Rectal smooth muscle tissue (tissue), 1 donor: ENCODE measurements at regions not wholly inside any gene's neighbourhood (a gene's known extent, or its start where the extent isn't known, plus 50 kb on each side); places are given as distances from the start of the nearest gene placed in this dataset.

ENCODE experiments used
- H3K27ac ChIP-seq: one replicate; pipeline ENCODE4 v1.7.0; 2013; ENCODE audit warnings: low read depth, low read length, inconsistent platforms
- H3K27me3 ChIP-seq: one replicate; pipeline ENCODE4 v1.7.0; 2013; ENCODE audit warnings: low read length; ENCODE audit not compliant: control insufficient read depth, insufficient read depth
- H3K36me3 ChIP-seq: one replicate; pipeline ENCODE4 v1.7.0; 2013; ENCODE audit warnings: low read length; ENCODE audit not compliant: control insufficient read depth, insufficient read depth
- H3K4me1 ChIP-seq: one replicate; pipeline ENCODE4 v1.7.0; 2013; ENCODE audit warnings: low read length; ENCODE audit not compliant: control insufficient read depth, insufficient read depth
- H3K4me3 ChIP-seq: one replicate; pipeline ENCODE4 v1.7.0; 2013; ENCODE audit warnings: low read length
- H3K9ac ChIP-seq: one replicate; pipeline ENCODE4 v1.7.0; 2013; ENCODE audit warnings: low read length

DNA sequence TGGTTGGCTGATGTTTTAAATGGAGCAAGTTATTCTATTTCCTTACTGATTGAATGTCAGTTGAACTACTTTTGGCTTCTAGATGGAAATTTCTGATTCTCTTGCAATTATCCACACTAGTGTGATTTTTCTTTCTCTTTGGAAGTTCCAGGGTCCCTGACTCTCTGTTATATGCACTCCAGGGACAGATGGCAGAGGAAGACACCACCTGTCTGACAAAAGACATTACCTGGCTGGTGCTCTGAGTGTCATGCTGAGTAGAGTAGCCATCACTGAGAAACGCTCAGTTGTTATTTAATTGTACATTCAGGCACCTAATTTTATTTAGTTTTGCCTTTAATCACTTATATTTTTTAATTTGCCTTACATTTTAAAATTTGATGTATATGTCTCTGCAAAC, 105.4 kb upstream of the TLL1 start:
- no peaks in the 10 kb centered on the region for H3K4me1 ChIP-seq

DNA sequence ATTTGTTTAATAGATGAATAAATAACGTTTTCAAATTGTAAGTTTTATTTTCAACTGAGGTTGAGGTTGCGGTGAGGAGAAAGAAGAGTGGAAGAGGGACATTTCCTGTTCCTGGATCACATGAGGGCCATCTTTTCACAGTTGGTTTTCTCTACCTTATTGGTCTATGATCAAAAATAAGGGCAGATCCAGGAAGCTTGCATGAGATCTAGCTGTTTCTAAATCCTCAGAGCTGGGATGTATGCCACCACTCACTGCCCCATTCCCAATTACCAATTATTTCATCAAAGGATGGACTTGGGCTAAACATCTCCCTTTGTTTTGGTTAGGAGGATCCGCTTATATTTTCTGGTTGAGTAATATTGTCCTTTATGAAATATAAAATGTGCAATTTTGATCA, 104.8 kb upstream of the TLL1 start:
- Histone ChIP-seq H3K36me3 (no peaks in the 10 kb centered on the region), H3K27ac (no peak overlapping the region), H3K27me3 (no peaks in the 10 kb centered on the region), H3K4me1 (no peaks in the 10 kb centered on the region), H3K4me3 (no peak overlapping the region), H3K9ac (no peak overlapping the region)

More for the DNA sequence above, 105.4 kb upstream of the TLL1 start:
- no peak overlapping the region for H3K4me3 ChIP-seq
- H3K36me3 ChIP-seq: no peaks in the 10 kb centered on the region
- H3K9ac ChIP-seq: no peak overlapping the region
- no peaks in the 10 kb centered on the region for H3K27me3 ChIP-seq
- H3K27ac ChIP-seq: no peak overlapping the region

DNA sequence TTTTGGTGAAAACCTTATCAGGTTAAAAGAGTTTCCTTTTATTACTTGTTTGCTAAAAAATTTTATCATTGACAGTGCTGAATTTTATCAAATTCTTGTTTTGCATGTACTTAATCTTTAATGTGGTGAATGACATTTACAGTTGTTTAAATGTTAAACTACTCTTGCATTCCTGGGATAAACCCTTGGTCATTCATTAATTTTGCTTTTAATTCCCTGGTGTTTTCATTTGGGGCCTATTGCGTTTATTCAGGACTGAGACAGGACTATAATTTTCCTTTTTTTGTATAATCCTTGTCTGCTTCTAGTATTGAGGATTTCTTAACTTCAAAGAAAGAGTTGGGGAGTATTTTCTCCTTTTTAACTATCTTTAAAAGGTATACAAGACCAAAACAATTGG, 98.7 kb upstream of the TLL1 start:
- no peak overlapping the region for H3K27ac ChIP-seq
- no peaks in the 10 kb centered on the region for H3K27me3 ChIP-seq
- H3K4me1 ChIP-seq: no peaks in the 10 kb centered on the region
- H3K36me3 ChIP-seq: no peaks in the 10 kb centered on the region
- no peak overlapping the region for H3K9ac ChIP-seq
- H3K4me3 ChIP-seq: no peak overlapping the region

DNA sequence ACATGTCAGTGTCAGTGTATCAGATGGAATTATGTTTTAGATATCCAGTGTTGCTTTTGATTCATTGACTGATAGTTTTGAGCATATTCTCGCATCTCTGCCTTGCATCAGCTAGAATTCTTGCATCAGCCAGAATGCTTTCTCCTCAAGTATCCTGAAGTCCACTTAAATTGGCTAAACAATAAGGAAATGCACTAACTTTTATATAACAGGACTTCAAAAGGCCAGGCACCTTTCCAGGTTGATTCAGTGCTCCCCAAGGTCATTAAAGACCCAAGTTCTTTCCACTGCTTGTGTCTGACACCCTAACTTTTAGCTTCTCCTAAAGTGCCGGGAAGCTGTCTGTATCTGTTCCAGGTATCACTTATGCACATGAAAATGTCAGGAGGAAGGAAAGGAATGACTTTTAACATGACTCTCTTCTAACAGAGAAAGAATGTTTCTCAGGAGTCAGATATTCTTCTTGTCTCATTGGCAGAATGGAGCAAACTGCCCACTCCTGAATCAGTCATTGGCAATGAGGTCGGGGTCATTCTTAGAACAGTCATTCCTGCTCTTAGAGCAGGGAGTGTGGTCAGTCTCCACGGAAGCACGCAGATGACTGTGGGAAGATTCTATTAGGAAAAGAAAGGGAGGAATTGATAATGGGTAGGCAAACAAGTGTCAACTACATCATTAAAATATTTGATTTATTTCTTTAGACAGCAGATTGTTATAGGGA, 92.9 kb upstream of the TLL1 start:
- Histone ChIP-seq H3K4me1 (no peaks in the 10 kb centered on the region), H3K27ac (no peak overlapping the region), H3K4me3 (no peak overlapping the region), H3K27me3 (no peaks in the 10 kb centered on the region), H3K36me3 (no peaks in the 10 kb centered on the region), H3K9ac (no peak overlapping the region)

GRCh38 chr4:165780735-165781134, 92.3 kb upstream of the TLL1 start:
- no peaks in the 10 kb centered on the region for H3K27me3 ChIP-seq
- no peaks in the 10 kb centered on the region for H3K36me3 ChIP-seq
- no peak overlapping the region for H3K9ac ChIP-seq
- H3K4me1 ChIP-seq: no peaks in the 10 kb centered on the region
- H3K27ac ChIP-seq: no peak overlapping the region
- H3K4me3 ChIP-seq: no peak overlapping the region

- Histone ChIP-seq H3K27ac (no peak overlapping the region), H3K27me3 (no peaks in the 10 kb centered on the region), H3K9ac (no peak overlapping the region), H3K4me1 (no peaks in the 10 kb centered on the region), H3K36me3 (no peaks in the 10 kb centered on the region), H3K4me3 (no peak overlapping the region)
These were observed 90.4 kb upstream of the TLL1 start for GRCh38 chr4:165782623-165783022.

- H3K36me3 ChIP-seq: no peaks in the 10 kb centered on the region
- no peak overlapping the region for H3K27ac ChIP-seq
- H3K4me1 ChIP-seq: peaks cover 2% of the 10 kb centered on the region
- H3K4me3 ChIP-seq: no peak overlapping the region
- no peak overlapping the region for H3K9ac ChIP-seq
- H3K27me3 ChIP-seq: no peaks in the 10 kb centered on the region
These were observed 89.4 kb upstream of the TLL1 start for GRCh38 chr4:165783626-165784025.

GRCh38 chr4:165784672-165785071, 88.4 kb upstream of the TLL1 start:
- peaks cover 2% of the 10 kb centered on the region for H3K4me1 ChIP-seq
- no peaks in the 10 kb centered on the region for H3K36me3 ChIP-seq
- no peaks in the 10 kb centered on the region for H3K27me3 ChIP-seq
- H3K27ac ChIP-seq: no peak overlapping the region
- H3K9ac ChIP-seq: no peak overlapping the region
- no peak overlapping the region for H3K4me3 ChIP-seq

- H3K27ac ChIP-seq: no peak overlapping the region
- H3K4me1 ChIP-seq: peaks cover 2% of the 10 kb centered on the region
- H3K9ac ChIP-seq: no peak overlapping the region
- no peaks in the 10 kb centered on the region for H3K36me3 ChIP-seq
- H3K4me3 ChIP-seq: no peak overlapping the region
- no peaks in the 10 kb centered on the region for H3K27me3 ChIP-seq
These were observed 87.7 kb upstream of the TLL1 start for GRCh38 chr4:165785337-165785736.

GRCh38 chr4:165787516-165788274, 85.3 kb upstream of the TLL1 start:
- H3K27me3 ChIP-seq: no peaks in the 10 kb centered on the region
- no peak overlapping the region for H3K4me3 ChIP-seq
- H3K4me1 ChIP-seq: peaks cover 2% of the 10 kb centered on the region
- H3K27ac ChIP-seq: no peak overlapping the region
- H3K9ac ChIP-seq: no peak overlapping the region
- no peaks in the 10 kb centered on the region for H3K36me3 ChIP-seq

- Histone ChIP-seq H3K4me3 (no peak overlapping the region), H3K9ac (no peak overlapping the region), H3K27ac (no peak overlapping the region), H3K4me1 (peaks cover 2% of the 10 kb centered on the region), H3K36me3 (no peaks in the 10 kb centered on the region), H3K27me3 (no peaks in the 10 kb centered on the region)
These were observed 84.2 kb upstream of the TLL1 start for GRCh38 chr4:165788686-165789463.

DNA sequence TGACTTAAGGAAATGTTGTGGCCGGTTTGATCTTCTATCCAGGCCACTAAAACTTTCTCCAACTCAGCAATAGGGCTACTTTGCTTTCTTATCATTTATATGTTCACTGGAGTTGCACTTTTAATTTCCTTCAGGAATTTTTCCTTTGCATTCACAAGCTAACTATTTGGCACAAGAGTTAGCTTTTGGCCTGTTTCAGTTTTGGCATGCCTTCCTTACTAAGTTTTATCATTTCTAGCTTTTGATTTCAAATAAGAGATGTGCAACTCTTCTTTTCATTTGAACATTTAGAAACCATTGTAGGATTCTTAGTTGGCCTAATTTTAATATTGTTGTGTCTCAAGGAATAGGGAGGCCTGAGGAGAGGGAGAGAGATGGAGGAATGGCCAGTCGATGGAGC, 79.8 kb upstream of the TLL1 start:
- H3K9ac ChIP-seq: no peak overlapping the region

More for the DNA sequence above, 79.8 kb upstream of the TLL1 start:
- H3K36me3 ChIP-seq: no peaks in the 10 kb centered on the region
- no peak overlapping the region for H3K4me3 ChIP-seq
- no peak overlapping the region for H3K27ac ChIP-seq
- H3K27me3 ChIP-seq: no peaks in the 10 kb centered on the region
- peaks cover 2% of the 10 kb centered on the region for H3K4me1 ChIP-seq
